Hematopoietic multipotent progenitor cell (in vitro differentiated cells): ENCODE measurements at regions not wholly inside any gene's neighbourhood (a gene's known extent, or its start where the extent isn't known, plus 50 kb on each side); places are given as distances from the start of the nearest gene placed in this dataset.

Source experiments
- DNase-seq, 3 donors: peaks; one replicate each; pipeline ENCODE4 v3.0.0-alpha.2; 2011 to 2015; ENCODE audit warnings: low read depth in 2 of 3, low spot score in 2 of 3

DNA sequence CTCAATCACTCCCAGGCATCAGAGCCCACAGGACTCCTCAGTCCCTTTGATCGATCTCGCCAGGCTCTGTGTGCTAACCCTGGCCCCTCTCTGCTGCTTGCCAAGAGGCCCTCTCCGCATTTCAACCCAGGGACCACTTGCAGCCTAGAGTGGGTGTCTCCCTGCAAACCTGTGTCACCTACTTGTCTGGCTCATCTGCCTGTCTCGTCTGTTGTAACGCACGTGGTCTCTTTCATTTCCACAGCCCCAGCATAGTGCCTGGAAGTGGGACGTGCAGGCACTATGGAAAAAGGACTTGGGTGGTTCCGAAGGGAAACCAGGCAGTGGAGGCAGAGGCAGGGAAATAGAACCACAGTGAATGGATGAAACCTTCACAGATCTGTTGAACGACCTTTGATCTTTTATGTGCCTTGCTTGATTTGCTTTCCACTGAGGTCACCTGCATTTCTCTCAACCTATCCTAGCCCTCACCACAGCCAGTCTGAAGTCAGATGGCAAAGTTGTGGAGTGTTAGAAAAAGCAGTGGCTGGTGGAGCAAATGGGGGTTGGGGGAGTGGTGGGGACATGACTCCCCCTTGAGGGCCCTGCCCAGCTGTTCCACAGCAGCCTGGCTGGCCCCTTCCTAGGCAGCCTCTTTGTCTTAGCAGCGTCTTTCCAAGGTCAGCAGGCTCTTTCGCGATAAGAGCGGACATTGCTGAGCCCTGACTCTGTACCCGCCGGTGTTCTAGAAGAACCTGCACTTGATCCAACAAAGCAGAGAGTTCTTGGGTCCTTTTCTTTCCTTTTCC lies 55.8 kb upstream of the TAGAP start:
- DNase-seq: no peak

DNA sequence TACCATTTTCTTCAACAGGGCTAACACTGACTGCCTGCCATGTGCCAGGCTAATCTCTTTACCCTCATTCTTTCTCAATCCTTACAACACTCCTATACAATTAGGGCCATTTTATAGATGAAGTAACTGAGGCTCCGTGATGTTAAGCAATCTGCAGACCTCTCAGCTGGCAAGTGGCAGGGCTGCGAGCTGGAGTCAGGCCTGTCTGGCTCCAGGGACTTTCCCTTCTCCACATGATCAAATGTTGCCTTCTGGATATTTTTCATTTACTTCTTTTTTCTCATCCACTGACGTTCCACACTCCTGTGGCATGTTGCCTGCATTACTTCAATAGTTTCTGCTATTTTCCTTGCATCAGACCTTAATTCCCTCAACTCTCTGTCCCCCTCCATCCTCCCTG lies 55.2 kb upstream of the TAGAP start:
- DNase-seq: no peak

GRCh38 chr6:159099276-159099675 lies 54.5 kb upstream of the TAGAP start:
- DNase-seq: no peak

DNA sequence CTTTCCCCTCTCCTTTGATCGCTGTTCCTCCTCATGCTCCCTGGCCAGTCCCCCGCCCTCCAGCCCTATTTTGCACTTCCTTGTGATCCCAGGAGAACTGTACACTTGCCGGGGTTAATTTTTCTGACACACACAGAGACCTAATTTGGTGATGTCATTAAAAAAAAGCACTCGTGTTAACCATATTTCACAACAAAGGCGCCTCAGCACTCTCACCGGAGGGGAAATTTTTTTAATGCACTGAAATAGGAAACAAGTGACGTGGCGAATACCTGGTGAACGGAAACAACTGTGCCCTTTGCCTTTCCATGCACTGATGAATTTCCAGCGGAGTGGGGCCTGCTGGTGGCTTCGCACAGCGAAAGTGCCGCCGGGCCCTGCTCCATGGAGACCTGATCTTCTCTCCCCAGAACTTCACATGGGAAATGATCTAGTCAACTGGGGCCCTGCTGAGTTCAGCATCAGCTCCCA lies 53.9 kb upstream of the TAGAP start:
- peak in 2 of 3 donors; percentile 58 to 79 for DNase-seq

DNA sequence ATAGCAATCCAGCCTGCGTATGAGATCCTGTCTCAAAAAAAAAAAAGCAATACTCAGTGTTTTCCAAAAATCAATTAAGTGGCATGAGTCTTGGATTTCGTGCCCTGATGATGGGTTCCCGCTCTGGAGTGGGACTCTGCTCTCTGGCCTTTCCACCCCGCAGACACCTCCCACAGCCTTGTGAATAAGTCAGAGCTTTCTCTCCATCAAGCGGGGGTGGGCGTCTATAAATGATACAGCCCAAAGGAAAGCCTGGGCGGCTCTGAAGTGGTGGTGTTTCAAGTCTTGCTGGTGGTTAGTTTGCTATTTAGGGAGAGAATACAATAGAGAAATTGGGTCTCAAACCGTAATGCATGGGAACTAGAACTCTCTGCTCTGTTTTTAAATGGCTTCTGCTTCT lies 52.5 kb upstream of the TAGAP start:
- no peak for DNase-seq

- no peak for DNase-seq
Observed at GRCh38 chr6:159095616-159096015, 50.8 kb upstream of the TAGAP start.

DNA sequence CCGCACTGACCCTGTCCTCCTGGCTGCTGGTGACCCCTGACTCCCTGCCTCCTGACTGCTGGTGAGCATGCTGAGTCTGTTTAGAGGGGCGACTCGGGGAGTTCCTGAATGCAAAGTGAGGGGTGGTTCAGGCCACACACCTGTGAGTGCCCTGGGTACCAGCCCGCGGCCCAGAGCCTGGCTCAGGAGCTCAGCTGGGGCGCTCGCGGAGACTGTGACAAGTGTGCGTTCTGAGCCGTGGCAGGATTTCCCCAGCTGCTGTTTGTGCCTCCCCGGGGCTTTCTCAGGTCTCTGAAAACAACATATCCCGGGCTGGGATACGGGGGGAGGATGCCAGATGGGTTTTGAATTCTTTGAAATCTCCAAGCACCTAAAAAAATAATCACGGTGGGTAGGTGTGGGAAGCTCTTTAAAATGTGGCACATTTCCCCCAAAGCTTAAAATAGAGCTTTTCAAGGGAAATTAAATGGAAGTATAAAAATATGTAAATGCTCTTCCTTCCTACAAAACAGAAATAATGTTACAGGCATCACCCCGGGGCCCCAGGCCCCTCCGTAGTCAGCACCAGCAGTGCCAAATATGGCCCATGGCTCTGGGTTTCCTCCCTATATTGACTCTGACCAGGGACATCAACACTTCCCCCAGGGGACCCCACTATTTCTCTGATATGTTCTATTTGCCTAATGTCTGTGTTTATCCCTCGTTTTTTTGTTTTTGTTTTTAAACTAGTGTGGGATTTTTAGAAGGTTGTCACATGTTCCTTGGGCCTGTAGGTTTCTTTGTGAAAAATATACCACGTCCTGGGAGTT lies 49.9 kb upstream of the TAGAP start:
- DNase-seq: peak in 1 of 3 donors; percentile 31
